Peyer's patch (tissue), 4 donors: ENCODE measurements at regions not wholly inside any gene's neighbourhood (a gene's known extent, or its start where the extent isn't known, plus 50 kb on each side); places are given as distances from the start of the nearest gene placed in this dataset.
"Not testable (repeated sequence)": the region's sequence is repeated elsewhere in the genome, so short reads cannot be mapped to it uniquely, and the experiment has no call there.

ENCODE experiments used
- DNase-seq, 3 donors: peaks; one replicate each; pipeline ENCODE4 v3.0.0-alpha.2; 2017 to 2019
- H3K27ac ChIP-seq, 4 donors: fragments of 200-600 bp; sonication (generic); one replicate each; pipeline ENCODE4 v1.5.1; 2016 to 2019
- H3K27me3 ChIP-seq, 2 donors: fragments of 200-600 bp; sonication (generic); one replicate each; pipeline ENCODE4 v1.5.1; 2019
- H3K36me3 ChIP-seq, 3 donors: fragments of 200-600 bp; sonication (generic); one replicate each; pipeline ENCODE4 v1.5.1; 2016 to 2019
- H3K4me1 ChIP-seq, 4 donors: fragments of 200-600 bp; sonication (generic); one replicate each; pipeline ENCODE4 v1.5.1; 2016 to 2019
- H3K4me3 ChIP-seq, 4 donors: fragments of 200-600 bp; sonication (generic); 1 replicate in 3 of 4; 2 replicates in 1 of 4; pipeline ENCODE4 v1.5.1; 2016 to 2019; ENCODE audit warnings: mild to moderate bottlenecking in 1 of 4
- H3K9me3 ChIP-seq, 4 donors: fragments of 200-600 bp; sonication (generic); one replicate each; pipeline ENCODE4 v1.5.1; 2016 to 2019; ENCODE audit warnings: mild to moderate bottlenecking in 1 of 4
- POLR2A ChIP-seq, 2 donors: fragments of 450-650 bp; IDR thresholded peaks; one replicate each; pipeline ENCODE4 v1.5.1; 2017; ENCODE audit warnings: antibody characterized with exemption in 2 of 2, mild to moderate bottlenecking in 2 of 2, moderate library complexity in 2 of 2
- TF ChIP-seq, protein P1 (sequence below), 6 experiments: fragments of 450-650 bp in 4 of 6; fragments of 200-600 bp in 2 of 6; sonication (generic) in 1 of 6; IDR thresholded peaks; one replicate each; pipeline ENCODE4 v1.5.1; 2017 to 2019; ENCODE audit warnings: antibody characterized with exemption in 6 of 6, mild to moderate bottlenecking in 3 of 6, moderate library complexity in 1 of 6

DNA sequence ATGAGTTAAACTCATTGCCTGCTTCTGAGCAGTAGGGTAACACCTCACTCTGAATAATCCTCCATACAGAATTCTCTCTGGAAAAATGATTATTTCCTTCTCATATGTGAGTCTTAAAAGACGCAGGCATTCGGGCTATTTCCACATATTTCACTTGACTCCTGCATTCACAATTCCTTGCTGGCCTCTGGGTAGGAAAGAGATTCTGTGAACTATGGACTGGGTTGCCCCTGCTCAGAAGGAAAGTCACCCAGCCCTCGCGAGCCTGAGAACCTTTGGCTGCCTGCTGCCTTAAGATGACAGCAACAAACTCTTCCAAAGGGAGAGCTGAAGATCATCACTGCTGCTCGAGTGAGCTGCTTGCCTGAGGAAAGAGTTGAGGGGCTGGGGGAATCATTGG is 216.8 kb downstream of the BAMBI start:
- Histone ChIP-seq H3K4me1 (no peaks in the 10 kb centered on the region), H3K9me3 (no peaks in the 10 kb centered on the region), H3K27me3 (no peaks in the 10 kb centered on the region), H3K4me3 (no peak overlapping the region), H3K36me3 (no peaks in the 10 kb centered on the region), H3K27ac (no peak overlapping the region)
- no peak for DNase-seq
- TF ChIP-seq POLR2A (IDR thresholded peaks at IDR 0.05), result no peak
- TF ChIP-seq, protein P1, sequence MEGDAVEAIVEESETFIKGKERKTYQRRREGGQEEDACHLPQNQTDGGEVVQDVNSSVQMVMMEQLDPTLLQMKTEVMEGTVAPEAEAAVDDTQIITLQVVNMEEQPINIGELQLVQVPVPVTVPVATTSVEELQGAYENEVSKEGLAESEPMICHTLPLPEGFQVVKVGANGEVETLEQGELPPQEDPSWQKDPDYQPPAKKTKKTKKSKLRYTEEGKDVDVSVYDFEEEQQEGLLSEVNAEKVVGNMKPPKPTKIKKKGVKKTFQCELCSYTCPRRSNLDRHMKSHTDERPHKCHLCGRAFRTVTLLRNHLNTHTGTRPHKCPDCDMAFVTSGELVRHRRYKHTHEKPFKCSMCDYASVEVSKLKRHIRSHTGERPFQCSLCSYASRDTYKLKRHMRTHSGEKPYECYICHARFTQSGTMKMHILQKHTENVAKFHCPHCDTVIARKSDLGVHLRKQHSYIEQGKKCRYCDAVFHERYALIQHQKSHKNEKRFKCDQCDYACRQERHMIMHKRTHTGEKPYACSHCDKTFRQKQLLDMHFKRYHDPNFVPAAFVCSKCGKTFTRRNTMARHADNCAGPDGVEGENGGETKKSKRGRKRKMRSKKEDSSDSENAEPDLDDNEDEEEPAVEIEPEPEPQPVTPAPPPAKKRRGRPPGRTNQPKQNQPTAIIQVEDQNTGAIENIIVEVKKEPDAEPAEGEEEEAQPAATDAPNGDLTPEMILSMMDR (IDR thresholded peaks at IDR 0.05), result no peak

DNA sequence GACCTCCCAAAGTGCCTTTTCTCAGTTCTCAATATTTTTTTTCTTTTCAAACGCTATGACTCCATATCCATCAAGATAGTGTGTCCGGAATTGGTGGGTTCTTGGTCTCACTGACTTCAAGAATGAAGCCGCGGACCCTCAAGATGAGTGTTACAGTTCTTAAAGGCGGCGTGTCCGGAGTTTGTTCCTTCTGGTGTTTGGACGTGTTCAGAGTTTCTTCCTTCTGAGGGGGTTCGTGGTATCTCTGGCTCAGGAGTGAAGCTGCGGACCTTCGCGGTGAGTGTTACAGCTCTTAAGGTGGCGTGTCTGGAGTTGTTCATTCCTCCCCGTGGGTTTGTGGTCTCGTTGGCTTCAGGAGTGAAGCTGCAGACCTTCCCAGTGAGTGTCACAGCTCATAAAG is 218.3 kb downstream of the BAMBI start:
- H3K9me3 ChIP-seq, H3K27me3 ChIP-seq, H3K27ac ChIP-seq, H3K4me3 ChIP-seq, H3K4me1 ChIP-seq, DNase-seq, H3K36me3 ChIP-seq: not testable (repeated sequence)

DNA sequence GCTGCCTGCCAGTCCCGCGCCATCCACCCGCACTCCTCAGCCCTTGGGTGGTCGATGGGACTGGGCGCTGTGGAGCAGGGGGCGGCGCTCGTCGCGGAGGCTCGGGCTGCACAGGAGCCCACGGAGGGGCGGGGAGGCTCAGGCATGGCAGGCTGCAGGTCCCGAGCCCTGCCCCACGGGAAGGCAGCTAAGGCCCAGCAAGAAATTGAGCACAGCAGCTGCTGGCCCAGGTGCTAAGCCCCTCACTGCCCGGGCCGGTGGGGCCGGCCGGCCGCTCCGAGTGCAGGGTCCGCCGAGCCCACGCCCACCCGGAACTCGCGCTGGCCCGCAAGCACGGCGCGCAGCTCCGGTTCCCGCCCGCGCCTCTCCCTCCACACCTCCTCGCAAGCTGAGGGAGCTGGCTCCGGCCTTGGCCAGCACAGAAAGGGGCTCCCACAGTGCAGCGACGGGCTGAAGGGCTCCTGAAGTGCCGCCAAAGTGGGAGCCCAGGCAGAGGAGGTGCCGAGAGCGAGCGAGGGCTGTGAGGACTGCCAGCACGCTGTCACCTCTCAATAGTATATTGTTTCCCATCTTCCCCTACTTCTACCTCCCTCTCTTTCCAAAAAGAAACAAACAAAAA is 219.6 kb downstream of the BAMBI start:
- H3K36me3 ChIP-seq, H3K27me3 ChIP-seq, H3K4me3 ChIP-seq, H3K4me1 ChIP-seq, DNase-seq, H3K27ac ChIP-seq, H3K9me3 ChIP-seq: not testable (repeated sequence)

DNA sequence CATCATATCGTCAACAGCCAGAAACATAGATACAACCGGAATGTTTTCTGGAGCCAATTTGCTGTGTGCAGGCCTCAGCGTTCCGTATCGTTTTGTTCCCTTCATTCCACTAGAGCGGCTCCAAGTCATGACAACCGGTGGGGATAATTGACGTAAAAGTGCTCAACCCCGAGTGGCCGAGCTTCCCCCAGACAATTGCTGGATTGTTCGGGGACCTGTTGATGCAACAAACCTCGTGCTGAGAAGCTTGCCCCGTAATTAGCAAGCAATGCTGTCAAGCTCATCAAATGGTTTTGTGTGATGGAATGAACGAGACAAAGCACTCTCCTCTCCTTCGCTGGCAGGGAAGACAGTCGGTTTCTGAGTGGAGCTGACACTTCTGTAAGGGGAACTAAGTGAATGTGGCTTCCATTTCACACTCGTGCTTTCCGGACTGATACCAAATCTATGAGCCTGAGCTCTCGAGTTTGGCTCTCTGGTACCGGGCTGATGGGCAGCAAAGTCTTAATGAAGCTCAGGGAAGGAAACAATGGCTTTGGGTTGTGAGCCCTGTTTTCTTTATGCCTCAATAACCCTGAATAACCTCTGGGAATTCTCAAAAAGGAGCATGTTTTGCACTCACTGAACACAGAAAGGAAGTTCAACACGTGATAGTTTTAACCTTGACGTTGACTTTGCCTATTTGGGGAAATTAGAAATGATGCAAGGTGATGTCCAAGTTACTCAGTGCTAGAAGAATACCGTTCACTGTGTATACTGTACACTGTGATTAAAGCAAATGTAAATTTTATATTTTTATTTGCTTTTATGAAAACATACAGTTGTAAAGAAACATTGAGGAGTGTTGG is 220.5 kb downstream of the BAMBI start:
- TF ChIP-seq, protein P1 (IDR thresholded peaks at IDR 0.05), result no peak
- no peak for TF ChIP-seq POLR2A (IDR thresholded peaks at IDR 0.05)
- no peaks in the 10 kb centered on the region for H3K27me3 ChIP-seq
- H3K36me3 ChIP-seq, result no peaks in the 10 kb centered on the region
- no peaks in the 10 kb centered on the region for H3K9me3 ChIP-seq
- no peak overlapping the region for H3K4me3 ChIP-seq
- H3K4me1 ChIP-seq, result no peaks in the 10 kb centered on the region
- DNase-seq, result no peak
- no peak overlapping the region for H3K27ac ChIP-seq

DNA sequence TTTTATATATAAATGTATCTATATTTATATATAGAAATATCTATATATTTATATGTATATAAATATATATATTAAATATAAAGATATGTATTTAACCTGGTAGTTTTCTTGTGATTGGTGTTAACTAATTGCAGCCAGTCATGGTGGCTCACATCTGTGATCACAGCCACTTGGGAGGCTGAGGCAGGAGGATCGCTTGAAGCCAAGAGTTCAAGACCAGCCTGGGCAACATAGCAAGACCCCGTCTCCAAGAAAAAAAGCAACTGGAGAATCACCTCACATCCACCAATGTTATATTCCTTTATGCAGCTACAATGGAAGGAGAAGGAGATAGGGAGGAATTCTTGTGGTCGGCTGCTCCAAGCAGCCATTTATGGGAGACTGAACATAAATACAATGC is 224.9 kb downstream of the BAMBI start:
- H3K36me3 ChIP-seq, result no peaks in the 10 kb centered on the region
- no peaks in the 10 kb centered on the region for H3K9me3 ChIP-seq
- DNase-seq, result no peak
- no peaks in the 10 kb centered on the region for H3K27me3 ChIP-seq
- H3K4me1 ChIP-seq, result no peaks in the 10 kb centered on the region
- no peak overlapping the region for H3K4me3 ChIP-seq
- TF ChIP-seq, protein P1 (IDR thresholded peaks at IDR 0.05), result no peak
- no peak for TF ChIP-seq POLR2A (IDR thresholded peaks at IDR 0.05)
- H3K27ac ChIP-seq, result no peak overlapping the region

DNA sequence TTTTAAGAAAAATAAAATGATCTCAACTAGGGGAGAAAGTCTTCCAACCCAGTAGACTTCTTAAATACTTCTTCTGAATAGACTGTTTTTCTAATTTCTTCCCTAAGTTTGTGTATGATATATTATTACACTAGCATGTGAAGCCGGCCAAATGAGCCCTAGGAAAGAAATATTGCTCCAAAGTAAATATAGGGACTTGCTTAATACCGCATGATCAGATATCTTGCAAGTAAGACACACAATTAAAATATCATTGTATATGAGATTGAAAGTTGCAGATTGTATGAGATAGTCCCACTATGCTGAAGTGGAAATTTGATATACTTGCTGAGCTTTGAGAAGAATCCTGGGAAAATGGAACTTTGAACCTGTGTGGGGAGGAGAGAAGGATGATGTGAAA is 225.7 kb downstream of the BAMBI start:
- TF ChIP-seq, protein P1 (IDR thresholded peaks at IDR 0.05), result no peak
- no peak for TF ChIP-seq POLR2A (IDR thresholded peaks at IDR 0.05)

More for the DNA sequence above, 225.7 kb downstream of the BAMBI start:
- Histone ChIP-seq H3K27ac (no peak overlapping the region), H3K4me1 (no peaks in the 10 kb centered on the region), H3K36me3 (no peaks in the 10 kb centered on the region), H3K4me3 (no peak overlapping the region), H3K9me3 (no peaks in the 10 kb centered on the region), H3K27me3 (no peaks in the 10 kb centered on the region)
- DNase-seq, result no peak
